Liver (tissue), 8 donors: ENCODE measurements at regions not wholly inside any gene's neighbourhood (a gene's known extent, or its start where the extent isn't known, plus 50 kb on each side); places are given as distances from the start of the nearest gene placed in this dataset.

Experiments used
- DNase-seq: peaks from one replicate; pipeline ENCODE4 v3.0.0-alpha.2; 2017; ENCODE audit warnings: low spot score
- H3K27ac ChIP-seq, 2 donors: one replicate each; pipeline ENCODE4 v1.7.0; 2013; ENCODE audit warnings: inconsistent platforms in 2 of 2, low read length in 2 of 2, control low read depth in 1 of 2, low read depth in 1 of 2, mild to moderate bottlenecking in 1 of 2
- H3K27me3 ChIP-seq, 4 donors: one replicate each; pipeline versions ENCODE4 v1.6.1 to v1.7.0; 2013; ENCODE audit warnings: low read length in 3 of 4, inconsistent platforms in 1 of 4, mild to moderate bottlenecking in 1 of 4, moderate library complexity in 1 of 4; ENCODE audit not compliant: control insufficient read depth in 4 of 4, insufficient read depth in 4 of 4
- H3K36me3 ChIP-seq, 4 donors: one replicate each; pipeline versions ENCODE4 v1.6.1 to v1.7.0; 2013; ENCODE audit warnings: low read length in 3 of 4, mild to moderate bottlenecking in 3 of 4, low read depth in 1 of 4, moderate library complexity in 1 of 4; ENCODE audit not compliant: control insufficient read depth in 4 of 4, insufficient read depth in 3 of 4
- H3K4me1 ChIP-seq, 4 donors: one replicate each; pipeline versions ENCODE4 v1.6.1 to v1.7.0; 2013; ENCODE audit warnings: low read length in 3 of 4, mild to moderate bottlenecking in 3 of 4, moderate library complexity in 1 of 4; ENCODE audit not compliant: control insufficient read depth in 4 of 4, insufficient read depth in 4 of 4
- H3K4me3 ChIP-seq, 3 donors: one replicate each; pipeline versions ENCODE4 v1.6.1 to v1.7.0; 2013; ENCODE audit warnings: low read length in 3 of 3, control low read depth in 1 of 3, low read depth in 1 of 3, mild to moderate bottlenecking in 1 of 3
- H3K9ac ChIP-seq, 2 donors: one replicate each; pipeline ENCODE4 v1.7.0; 2013; ENCODE audit warnings: low read length in 2 of 2, mild to moderate bottlenecking in 2 of 2, moderate library complexity in 2 of 2, control low read depth in 1 of 2, low read depth in 1 of 2
- H3K9me3 ChIP-seq, 4 donors: one replicate each; pipeline versions ENCODE4 v1.6.1 to v1.7.0; 2013; ENCODE audit warnings: low read length in 3 of 4; ENCODE audit not compliant: control insufficient read depth in 4 of 4
- EGR1 ChIP-seq, 2 donors: IDR thresholded peaks; 2 replicates each; pipeline ENCODE4 v1.6.1; 2016 to 2018; ENCODE audit warnings: antibody characterized with exemption in 2 of 2, low read depth in 2 of 2
- FOXA1 ChIP-seq: IDR thresholded peaks from 2 replicates; pipeline ENCODE4 v1.6.1; 2016; ENCODE audit warnings: antibody characterized with exemption
- FOXA2 ChIP-seq: IDR thresholded peaks from 2 replicates; pipeline ENCODE4 v1.6.1; 2016; ENCODE audit warnings: antibody characterized with exemption
- GABPA ChIP-seq, 2 donors: IDR thresholded peaks in 1 of 2; conservative IDR thresholded peaks in 1 of 2; 2 replicates each; pipeline ENCODE4 v1.6.1; 2016; ENCODE audit warnings: antibody characterized with exemption in 2 of 2, mild to moderate bottlenecking in 1 of 2, moderate library complexity in 1 of 2
- HNF4A ChIP-seq, 2 donors: conservative IDR thresholded peaks; 2 replicates each; pipeline ENCODE4 v1.6.1; 2016; ENCODE audit warnings: antibody characterized with exemption in 2 of 2, mild to moderate bottlenecking in 2 of 2
- HNF4G ChIP-seq: IDR thresholded peaks from 2 replicates; pipeline ENCODE4 v1.6.1; 2016; ENCODE audit warnings: antibody characterized with exemption
- JUND ChIP-seq, 2 donors: IDR thresholded peaks; 2 replicates each; pipeline ENCODE4 v1.6.1; 2016; ENCODE audit warnings: antibody characterized with exemption in 2 of 2
- NR2F2 ChIP-seq: IDR thresholded peaks from 2 replicates; pipeline ENCODE4 v1.6.1; 2016; ENCODE audit warnings: antibody characterized with exemption
- RAD21 ChIP-seq, 2 donors: IDR thresholded peaks; 2 replicates each; pipeline ENCODE4 v1.6.1; 2016; ENCODE audit warnings: antibody characterized with exemption in 2 of 2, mild to moderate bottlenecking in 2 of 2
- RXRA ChIP-seq, 2 donors: IDR thresholded peaks; 2 replicates each; pipeline ENCODE4 v1.6.1; 2017 to 2018; ENCODE audit warnings: antibody characterized with exemption in 2 of 2, mild to moderate bottlenecking in 1 of 2
- SP1 ChIP-seq: IDR thresholded peaks from 2 replicates; pipeline ENCODE4 v1.6.1; 2018; ENCODE audit warnings: antibody characterized with exemption, mild to moderate bottlenecking
- TAF1 ChIP-seq: conservative IDR thresholded peaks from 2 replicates; pipeline ENCODE4 v1.6.1; 2016; ENCODE audit warnings: antibody characterized with exemption, mild to moderate bottlenecking
- YY1 ChIP-seq: IDR thresholded peaks from 2 replicates; pipeline ENCODE4 v1.6.1; 2016; ENCODE audit warnings: antibody characterized with exemption, mild to moderate bottlenecking
- WGBS: extraction: QIAGEN DNeasy Blood & Tissue Kit; methylation state at CpG from one replicate; pipeline ENCODE4 v1.1.7; 2013; 5-methylcytosine and 5-hydroxymethylcytosine counted together
- TF ChIP-seq, protein P1 (sequence below): fragments of 150-350 bp; IDR thresholded peaks from 2 replicates; pipeline ENCODE4 v1.5.1; 2017; ENCODE audit warnings: improper control_type of control experiment, low read depth, low read length; ENCODE audit not compliant: missing input control
- TF ChIP-seq, protein P2 (sequence below): IDR thresholded peaks from 2 replicates; pipeline ENCODE4 v1.6.1; 2016; ENCODE audit warnings: antibody characterized with exemption
- TF ChIP-seq, protein P3 (sequence below): IDR thresholded peaks from 2 replicates; pipeline ENCODE4 v1.6.1; 2016; ENCODE audit warnings: antibody characterized with exemption
- TF ChIP-seq, protein P4 (sequence below): IDR thresholded peaks from 2 replicates; pipeline ENCODE4 v1.6.1; 2016; ENCODE audit warnings: antibody characterized with exemption
- TF ChIP-seq, protein P5 (sequence below): IDR thresholded peaks from 2 replicates; pipeline ENCODE4 v1.6.1; 2016; ENCODE audit warnings: antibody characterized with exemption, mild to moderate bottlenecking
- donor health status: healthy.
- donor health status: healthy.
- donor health status: healthy.
- donor health status: healthy.
- donor health status: healthy.

DNA sequence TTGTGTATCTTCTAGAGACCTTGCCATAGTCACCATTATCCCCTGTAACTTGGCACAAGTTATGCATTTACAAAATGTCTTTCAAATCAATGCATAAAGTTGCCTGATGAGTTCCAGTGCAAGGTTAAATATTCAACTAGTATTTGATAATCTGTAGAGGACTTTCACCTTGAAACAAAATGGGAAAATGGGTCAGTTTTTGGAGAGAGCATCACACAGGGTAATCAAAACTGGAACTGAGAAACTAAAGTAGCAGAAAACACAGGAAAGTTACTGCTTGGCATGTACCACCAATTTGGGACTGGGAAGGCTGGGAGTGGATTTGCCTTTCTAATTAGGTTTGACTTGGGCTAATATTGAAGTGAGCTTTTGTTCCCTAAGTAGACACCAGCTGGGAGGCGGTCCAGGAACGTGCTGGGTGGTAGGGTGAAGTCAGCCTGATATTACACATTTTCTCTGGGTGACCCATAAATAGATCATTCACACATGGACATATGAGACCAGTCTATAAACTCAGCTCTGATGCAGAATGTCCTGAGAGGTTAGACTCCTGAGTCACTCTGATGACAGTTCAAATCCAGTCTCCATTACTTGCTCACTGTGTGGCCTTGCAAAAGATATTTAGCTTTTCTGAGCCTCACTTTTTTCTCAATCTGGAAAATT, 152.3 kb downstream of the PCTP start:
- no peak for DNase-seq

More for the DNA sequence above, 152.3 kb downstream of the PCTP start:
- no peaks in the 10 kb centered on the region for H3K36me3 ChIP-seq
- WGBS: 43% methylated on average over 2 of the region's 2 CpGs
- H3K27ac ChIP-seq: peak overlapping the region; percentile 55 to 70
- TF ChIP-seq FOXA2 (no peak), TAF1 (no peak), RXRA (IDR thresholded peaks at IDR 0.05) (peak in 1 of 2 donors; percentile 68), HNF4G (no peak), EGR1 (IDR thresholded peaks at IDR 0.05; ENCODE audit: low read depth in 2 of 2) (no peak), YY1 (peak; percentile 89), GABPA (IDR thresholded peaks at IDR 0.05 in 1 of 2, conservative IDR thresholded peaks at IDR 0.05 in 1 of 2) (no peak), HNF4A (conservative IDR thresholded peaks at IDR 0.05) (peak; percentile 43 to 85), JUND (IDR thresholded peaks at IDR 0.05) (no peak), NR2F2 (no peak), SP1 (peak; percentile 22), RAD21 (IDR thresholded peaks at IDR 0.05) (no peak), FOXA1 (no peak)
- TF ChIP-seq, protein P1, sequence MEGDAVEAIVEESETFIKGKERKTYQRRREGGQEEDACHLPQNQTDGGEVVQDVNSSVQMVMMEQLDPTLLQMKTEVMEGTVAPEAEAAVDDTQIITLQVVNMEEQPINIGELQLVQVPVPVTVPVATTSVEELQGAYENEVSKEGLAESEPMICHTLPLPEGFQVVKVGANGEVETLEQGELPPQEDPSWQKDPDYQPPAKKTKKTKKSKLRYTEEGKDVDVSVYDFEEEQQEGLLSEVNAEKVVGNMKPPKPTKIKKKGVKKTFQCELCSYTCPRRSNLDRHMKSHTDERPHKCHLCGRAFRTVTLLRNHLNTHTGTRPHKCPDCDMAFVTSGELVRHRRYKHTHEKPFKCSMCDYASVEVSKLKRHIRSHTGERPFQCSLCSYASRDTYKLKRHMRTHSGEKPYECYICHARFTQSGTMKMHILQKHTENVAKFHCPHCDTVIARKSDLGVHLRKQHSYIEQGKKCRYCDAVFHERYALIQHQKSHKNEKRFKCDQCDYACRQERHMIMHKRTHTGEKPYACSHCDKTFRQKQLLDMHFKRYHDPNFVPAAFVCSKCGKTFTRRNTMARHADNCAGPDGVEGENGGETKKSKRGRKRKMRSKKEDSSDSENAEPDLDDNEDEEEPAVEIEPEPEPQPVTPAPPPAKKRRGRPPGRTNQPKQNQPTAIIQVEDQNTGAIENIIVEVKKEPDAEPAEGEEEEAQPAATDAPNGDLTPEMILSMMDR: no peak
- TF ChIP-seq, protein P2, sequence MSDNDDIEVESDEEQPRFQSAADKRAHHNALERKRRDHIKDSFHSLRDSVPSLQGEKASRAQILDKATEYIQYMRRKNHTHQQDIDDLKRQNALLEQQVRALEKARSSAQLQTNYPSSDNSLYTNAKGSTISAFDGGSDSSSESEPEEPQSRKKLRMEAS: peak; percentile 39
- TF ChIP-seq, protein P3, sequence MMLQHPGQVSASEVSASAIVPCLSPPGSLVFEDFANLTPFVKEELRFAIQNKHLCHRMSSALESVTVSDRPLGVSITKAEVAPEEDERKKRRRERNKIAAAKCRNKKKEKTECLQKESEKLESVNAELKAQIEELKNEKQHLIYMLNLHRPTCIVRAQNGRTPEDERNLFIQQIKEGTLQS: no peak
- TF ChIP-seq, protein P4, sequence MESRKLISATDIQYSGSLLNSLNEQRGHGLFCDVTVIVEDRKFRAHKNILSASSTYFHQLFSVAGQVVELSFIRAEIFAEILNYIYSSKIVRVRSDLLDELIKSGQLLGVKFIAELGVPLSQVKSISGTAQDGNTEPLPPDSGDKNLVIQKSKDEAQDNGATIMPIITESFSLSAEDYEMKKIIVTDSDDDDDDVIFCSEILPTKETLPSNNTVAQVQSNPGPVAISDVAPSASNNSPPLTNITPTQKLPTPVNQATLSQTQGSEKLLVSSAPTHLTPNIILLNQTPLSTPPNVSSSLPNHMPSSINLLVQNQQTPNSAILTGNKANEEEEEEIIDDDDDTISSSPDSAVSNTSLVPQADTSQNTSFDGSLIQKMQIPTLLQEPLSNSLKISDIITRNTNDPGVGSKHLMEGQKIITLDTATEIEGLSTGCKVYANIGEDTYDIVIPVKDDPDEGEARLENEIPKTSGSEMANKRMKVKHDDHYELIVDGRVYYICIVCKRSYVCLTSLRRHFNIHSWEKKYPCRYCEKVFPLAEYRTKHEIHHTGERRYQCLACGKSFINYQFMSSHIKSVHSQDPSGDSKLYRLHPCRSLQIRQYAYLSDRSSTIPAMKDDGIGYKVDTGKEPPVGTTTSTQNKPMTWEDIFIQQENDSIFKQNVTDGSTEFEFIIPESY: peak; percentile 26
- TF ChIP-seq, protein P5, sequence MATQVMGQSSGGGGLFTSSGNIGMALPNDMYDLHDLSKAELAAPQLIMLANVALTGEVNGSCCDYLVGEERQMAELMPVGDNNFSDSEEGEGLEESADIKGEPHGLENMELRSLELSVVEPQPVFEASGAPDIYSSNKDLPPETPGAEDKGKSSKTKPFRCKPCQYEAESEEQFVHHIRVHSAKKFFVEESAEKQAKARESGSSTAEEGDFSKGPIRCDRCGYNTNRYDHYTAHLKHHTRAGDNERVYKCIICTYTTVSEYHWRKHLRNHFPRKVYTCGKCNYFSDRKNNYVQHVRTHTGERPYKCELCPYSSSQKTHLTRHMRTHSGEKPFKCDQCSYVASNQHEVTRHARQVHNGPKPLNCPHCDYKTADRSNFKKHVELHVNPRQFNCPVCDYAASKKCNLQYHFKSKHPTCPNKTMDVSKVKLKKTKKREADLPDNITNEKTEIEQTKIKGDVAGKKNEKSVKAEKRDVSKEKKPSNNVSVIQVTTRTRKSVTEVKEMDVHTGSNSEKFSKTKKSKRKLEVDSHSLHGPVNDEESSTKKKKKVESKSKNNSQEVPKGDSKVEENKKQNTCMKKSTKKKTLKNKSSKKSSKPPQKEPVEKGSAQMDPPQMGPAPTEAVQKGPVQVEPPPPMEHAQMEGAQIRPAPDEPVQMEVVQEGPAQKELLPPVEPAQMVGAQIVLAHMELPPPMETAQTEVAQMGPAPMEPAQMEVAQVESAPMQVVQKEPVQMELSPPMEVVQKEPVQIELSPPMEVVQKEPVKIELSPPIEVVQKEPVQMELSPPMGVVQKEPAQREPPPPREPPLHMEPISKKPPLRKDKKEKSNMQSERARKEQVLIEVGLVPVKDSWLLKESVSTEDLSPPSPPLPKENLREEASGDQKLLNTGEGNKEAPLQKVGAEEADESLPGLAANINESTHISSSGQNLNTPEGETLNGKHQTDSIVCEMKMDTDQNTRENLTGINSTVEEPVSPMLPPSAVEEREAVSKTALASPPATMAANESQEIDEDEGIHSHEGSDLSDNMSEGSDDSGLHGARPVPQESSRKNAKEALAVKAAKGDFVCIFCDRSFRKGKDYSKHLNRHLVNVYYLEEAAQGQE: peak; percentile 20
- no peak overlapping the region for H3K9ac ChIP-seq
- peaks cover 0 to 29% (median 14%) of the 10 kb centered on the region in 4 donors for H3K4me1 ChIP-seq
- no peaks in the 10 kb centered on the region for H3K27me3 ChIP-seq
- H3K4me3 ChIP-seq: no peak overlapping the region
- H3K9me3 ChIP-seq: no peaks in the 10 kb centered on the region
